ENCODE measurements at regions not wholly inside any gene's neighbourhood (a gene's known extent, or its start where the extent isn't known, plus 50 kb on each side); places are given as distances from the start of the nearest gene placed in this dataset.
A peak's percentile ranks its signal among the peaks of the same experiment; 100 is the strongest.
"Not testable (repeated sequence)": the region's sequence is repeated elsewhere in the genome, so short reads cannot be mapped to it uniquely, and the experiment has no call there.

DNA sequence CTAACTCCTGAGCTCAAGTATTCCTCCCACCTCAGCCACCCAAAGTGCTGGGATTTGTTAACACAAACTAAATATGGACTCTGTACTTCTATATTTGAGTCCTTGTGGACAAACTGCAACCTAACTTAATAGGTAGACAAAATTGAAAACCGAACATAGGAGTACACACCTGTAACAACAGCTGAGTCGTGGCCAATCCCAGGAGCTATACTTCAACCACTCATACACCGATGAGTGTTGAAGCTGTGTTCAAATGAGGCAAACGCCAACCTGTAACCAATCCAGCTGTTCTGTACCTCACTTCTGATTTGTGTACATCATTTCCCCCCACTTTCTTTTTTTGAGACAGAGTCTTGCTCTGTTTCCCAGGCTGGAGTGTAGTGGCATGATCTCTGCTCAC is 471.5 kb upstream of the C16orf82 start:
- Histone ChIP-seq H3K9me3 (ENCODE audit: control insufficient read depth, low read length) (no peaks in the 10 kb centered on the region), H3K27me3 (replicated peaks; ENCODE audit: control insufficient read depth, insufficient read depth, low read length, poor library complexity, severe bottlenecking) (no peaks in the 10 kb centered on the region), H3K4me3 (ENCODE audit: insufficient read depth, low read depth, low read length, poor library complexity, severe bottlenecking) (no peak overlapping the region), H3K4me1 (ENCODE audit: control insufficient read depth, insufficient read depth, low read length, poor library complexity, severe bottlenecking) (peaks cover 7% of the 10 kb centered on the region), H3K36me3 (ENCODE audit: control insufficient read depth, insufficient read depth, low read length) (no peaks in the 10 kb centered on the region), H3K27ac (ENCODE audit: insufficient read depth, low read length, poor library complexity, severe bottlenecking) (no peak overlapping the region)
- DNase-seq = no peak

DNA sequence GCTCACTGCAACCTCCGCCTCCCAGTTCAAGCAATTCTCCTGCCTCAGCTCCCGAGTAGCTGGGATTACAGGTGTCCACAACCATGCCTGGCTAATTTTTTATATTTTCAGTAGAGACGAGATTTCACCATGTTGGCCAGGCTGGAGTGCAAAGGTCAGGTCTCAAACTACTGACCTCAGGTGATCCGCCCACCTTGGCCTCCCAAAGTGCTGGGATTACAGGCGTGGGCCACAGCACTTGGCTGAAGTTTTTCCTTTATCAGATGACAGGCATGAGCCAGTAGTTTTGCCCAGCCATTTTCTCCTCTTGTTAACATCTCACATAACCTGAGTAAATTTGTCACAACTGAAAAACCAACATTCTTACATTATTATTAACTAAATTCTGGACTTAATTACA is 470.7 kb upstream of the C16orf82 start:
- not testable (repeated sequence) for DNase-seq; H3K36me3 ChIP-seq (ENCODE audit: control insufficient read depth, insufficient read depth, low read length); H3K27ac ChIP-seq (ENCODE audit: insufficient read depth, low read length, poor library complexity, severe bottlenecking); H3K9me3 ChIP-seq (ENCODE audit: control insufficient read depth, low read length); H3K4me3 ChIP-seq (ENCODE audit: insufficient read depth, low read depth, low read length, poor library complexity, severe bottlenecking); H3K27me3 ChIP-seq (replicated peaks; ENCODE audit: control insufficient read depth, insufficient read depth, low read length, poor library complexity, severe bottlenecking); H3K4me1 ChIP-seq (ENCODE audit: control insufficient read depth, insufficient read depth, low read length, poor library complexity, severe bottlenecking)

GRCh38 chr16:26598061-26598460 is 468.7 kb upstream of the C16orf82 start:
- Histone ChIP-seq H3K4me1 (ENCODE audit: control insufficient read depth, insufficient read depth, low read length, poor library complexity, severe bottlenecking) (peaks cover 7% of the 10 kb centered on the region), H3K36me3 (ENCODE audit: control insufficient read depth, insufficient read depth, low read length) (no peaks in the 10 kb centered on the region), H3K27me3 (replicated peaks; ENCODE audit: control insufficient read depth, insufficient read depth, low read length, poor library complexity, severe bottlenecking) (no peaks in the 10 kb centered on the region), H3K27ac (ENCODE audit: insufficient read depth, low read length, poor library complexity, severe bottlenecking) (no peak overlapping the region), H3K9me3 (ENCODE audit: control insufficient read depth, low read length) (no peaks in the 10 kb centered on the region), H3K4me3 (ENCODE audit: insufficient read depth, low read depth, low read length, poor library complexity, severe bottlenecking) (no peak overlapping the region)
- peak; percentile 30 to 41 (median 36) for DNase-seq

- Histone ChIP-seq H3K4me3 (ENCODE audit: insufficient read depth, low read depth, low read length, poor library complexity, severe bottlenecking) (no peak overlapping the region), H3K27me3 (replicated peaks; ENCODE audit: control insufficient read depth, insufficient read depth, low read length, poor library complexity, severe bottlenecking) (no peaks in the 10 kb centered on the region), H3K36me3 (ENCODE audit: control insufficient read depth, insufficient read depth, low read length) (no peaks in the 10 kb centered on the region), H3K9me3 (ENCODE audit: control insufficient read depth, low read length) (no peaks in the 10 kb centered on the region), H3K4me1 (ENCODE audit: control insufficient read depth, insufficient read depth, low read length, poor library complexity, severe bottlenecking) (peaks cover 7% of the 10 kb centered on the region), H3K27ac (ENCODE audit: insufficient read depth, low read length, poor library complexity, severe bottlenecking) (no peak overlapping the region)
- no peak for DNase-seq
These were observed 467.5 kb upstream of the C16orf82 start for GRCh38 chr16:26598998-26599784.

- no peak overlapping the region for H3K27ac ChIP-seq (ENCODE audit: insufficient read depth, low read length, poor library complexity, severe bottlenecking)
- no peaks in the 10 kb centered on the region for H3K9me3 ChIP-seq (ENCODE audit: control insufficient read depth, low read length)
- peaks cover 7% of the 10 kb centered on the region for H3K4me1 ChIP-seq (ENCODE audit: control insufficient read depth, insufficient read depth, low read length, poor library complexity, severe bottlenecking)
- H3K4me3 ChIP-seq (ENCODE audit: insufficient read depth, low read depth, low read length, poor library complexity, severe bottlenecking) = no peak overlapping the region
- no peak for DNase-seq
- no peaks in the 10 kb centered on the region for H3K36me3 ChIP-seq (ENCODE audit: control insufficient read depth, insufficient read depth, low read length)
- no peaks in the 10 kb centered on the region for H3K27me3 ChIP-seq (replicated peaks; ENCODE audit: control insufficient read depth, insufficient read depth, low read length, poor library complexity, severe bottlenecking)
These were observed 467.0 kb upstream of the C16orf82 start for GRCh38 chr16:26599785-26600104.

- Histone ChIP-seq H3K4me1 (ENCODE audit: control insufficient read depth, insufficient read depth, low read length, poor library complexity, severe bottlenecking) (peaks cover 7% of the 10 kb centered on the region), H3K27ac (ENCODE audit: insufficient read depth, low read length, poor library complexity, severe bottlenecking) (no peak overlapping the region), H3K9me3 (ENCODE audit: control insufficient read depth, low read length) (no peaks in the 10 kb centered on the region), H3K27me3 (replicated peaks; ENCODE audit: control insufficient read depth, insufficient read depth, low read length, poor library complexity, severe bottlenecking) (no peaks in the 10 kb centered on the region), H3K36me3 (ENCODE audit: control insufficient read depth, insufficient read depth, low read length) (no peaks in the 10 kb centered on the region), H3K4me3 (ENCODE audit: insufficient read depth, low read depth, low read length, poor library complexity, severe bottlenecking) (no peak overlapping the region)
- no peak for DNase-seq
These were observed 465.4 kb upstream of the C16orf82 start for GRCh38 chr16:26601335-26601734.

- H3K27ac ChIP-seq (ENCODE audit: insufficient read depth, low read length, poor library complexity, severe bottlenecking) = no peak overlapping the region
- H3K27me3 ChIP-seq (replicated peaks; ENCODE audit: control insufficient read depth, insufficient read depth, low read length, poor library complexity, severe bottlenecking) = no peaks in the 10 kb centered on the region
- H3K4me1 ChIP-seq (ENCODE audit: control insufficient read depth, insufficient read depth, low read length, poor library complexity, severe bottlenecking) = no peaks in the 10 kb centered on the region
- no peak for DNase-seq
- H3K4me3 ChIP-seq (ENCODE audit: insufficient read depth, low read depth, low read length, poor library complexity, severe bottlenecking) = no peak overlapping the region
- no peaks in the 10 kb centered on the region for H3K36me3 ChIP-seq (ENCODE audit: control insufficient read depth, insufficient read depth, low read length)
- H3K9me3 ChIP-seq (ENCODE audit: control insufficient read depth, low read length) = no peaks in the 10 kb centered on the region
These were observed 461.0 kb upstream of the C16orf82 start for GRCh38 chr16:26605626-26606271.

DNA sequence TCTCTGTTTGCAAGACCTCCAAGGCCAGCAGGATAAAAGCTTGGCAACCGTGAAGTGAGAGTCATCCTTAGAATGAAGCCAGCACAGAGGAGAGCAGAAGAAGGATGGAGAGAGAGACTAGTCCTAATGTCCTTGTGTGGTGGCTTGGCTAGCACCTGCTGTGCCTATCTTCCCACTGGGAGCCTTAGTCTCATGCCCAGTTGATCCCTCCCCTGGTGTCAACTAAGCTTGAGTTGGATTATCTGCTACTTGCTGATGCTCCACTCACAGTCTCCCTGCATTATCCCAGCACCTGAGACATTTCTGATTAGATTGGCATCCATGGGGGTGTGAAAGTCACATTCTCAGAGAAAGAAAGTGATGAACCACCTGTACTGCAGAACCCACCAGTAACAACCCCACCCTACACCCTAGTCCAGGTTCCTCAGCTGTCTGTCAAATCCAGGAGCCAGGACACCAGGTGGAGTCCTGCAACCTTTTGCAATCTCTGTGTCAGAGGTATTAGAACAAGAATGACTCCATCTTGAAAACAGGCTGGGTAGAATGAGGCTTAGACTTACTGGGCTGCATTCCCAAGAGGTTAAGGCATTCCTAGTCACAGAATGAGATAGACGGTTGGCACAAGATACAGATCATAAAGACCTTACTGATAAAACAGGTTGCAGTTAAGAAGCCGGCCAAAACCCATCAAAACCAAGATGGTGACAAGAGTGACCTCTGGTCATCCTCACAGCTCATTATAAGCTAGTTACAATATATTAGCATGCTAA is 460.2 kb upstream of the C16orf82 start:
- H3K9me3 ChIP-seq (ENCODE audit: control insufficient read depth, low read length) = no peaks in the 10 kb centered on the region
- no peak for DNase-seq
- H3K27ac ChIP-seq (ENCODE audit: insufficient read depth, low read length, poor library complexity, severe bottlenecking) = no peak overlapping the region
- H3K27me3 ChIP-seq (replicated peaks; ENCODE audit: control insufficient read depth, insufficient read depth, low read length, poor library complexity, severe bottlenecking) = no peaks in the 10 kb centered on the region
- H3K36me3 ChIP-seq (ENCODE audit: control insufficient read depth, insufficient read depth, low read length) = no peaks in the 10 kb centered on the region
- no peak overlapping the region for H3K4me3 ChIP-seq (ENCODE audit: insufficient read depth, low read depth, low read length, poor library complexity, severe bottlenecking)
- no peaks in the 10 kb centered on the region for H3K4me1 ChIP-seq (ENCODE audit: control insufficient read depth, insufficient read depth, low read length, poor library complexity, severe bottlenecking)

GRCh38 chr16:26614237-26614841 is 452.4 kb upstream of the C16orf82 start:
- no peak overlapping the region for H3K27ac ChIP-seq (ENCODE audit: insufficient read depth, low read length, poor library complexity, severe bottlenecking)
- no peaks in the 10 kb centered on the region for H3K9me3 ChIP-seq (ENCODE audit: control insufficient read depth, low read length)
- no peaks in the 10 kb centered on the region for H3K4me1 ChIP-seq (ENCODE audit: control insufficient read depth, insufficient read depth, low read length, poor library complexity, severe bottlenecking)
- no peaks in the 10 kb centered on the region for H3K36me3 ChIP-seq (ENCODE audit: control insufficient read depth, insufficient read depth, low read length)
- no peak for DNase-seq
- no peaks in the 10 kb centered on the region for H3K27me3 ChIP-seq (replicated peaks; ENCODE audit: control insufficient read depth, insufficient read depth, low read length, poor library complexity, severe bottlenecking)
- no peak overlapping the region for H3K4me3 ChIP-seq (ENCODE audit: insufficient read depth, low read depth, low read length, poor library complexity, severe bottlenecking)

DNA sequence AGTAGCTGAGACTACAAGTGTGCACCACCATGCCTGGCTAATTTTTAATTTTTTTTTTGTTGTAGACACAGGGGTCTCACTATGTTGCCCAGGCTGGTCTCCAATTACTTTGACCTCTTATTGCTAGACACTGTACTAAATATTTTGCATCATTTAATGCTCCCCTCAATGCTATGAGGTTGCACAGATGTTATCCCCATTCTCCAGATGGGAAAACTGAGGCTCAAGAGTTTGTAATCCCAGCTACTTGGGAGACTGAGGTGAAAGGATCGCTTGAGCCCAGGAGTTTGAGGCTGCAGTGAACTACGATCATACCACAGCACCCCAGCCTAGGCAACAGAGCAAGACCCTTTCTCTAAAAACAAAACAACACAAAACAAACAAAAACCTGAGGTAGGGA is 443.3 kb upstream of the C16orf82 start:
- DNase-seq = no peak
- Histone ChIP-seq H3K9me3 (ENCODE audit: control insufficient read depth, low read length) (peaks cover 5% of the 10 kb centered on the region), H3K27ac (ENCODE audit: insufficient read depth, low read length, poor library complexity, severe bottlenecking) (no peak overlapping the region)

More for the DNA sequence above, 443.3 kb upstream of the C16orf82 start:
- H3K36me3 ChIP-seq (ENCODE audit: control insufficient read depth, insufficient read depth, low read length) = no peaks in the 10 kb centered on the region
- no peaks in the 10 kb centered on the region for H3K4me1 ChIP-seq (ENCODE audit: control insufficient read depth, insufficient read depth, low read length, poor library complexity, severe bottlenecking)
- no peak overlapping the region for H3K4me3 ChIP-seq (ENCODE audit: insufficient read depth, low read depth, low read length, poor library complexity, severe bottlenecking)
- no peaks in the 10 kb centered on the region for H3K27me3 ChIP-seq (replicated peaks; ENCODE audit: control insufficient read depth, insufficient read depth, low read length, poor library complexity, severe bottlenecking)

All from effector memory CD4-positive, alpha-beta T cell (primary cell).